ENCODE measurements at regions not wholly inside any gene's neighbourhood (a gene's known extent, or its start where the extent isn't known, plus 50 kb on each side); places are given as distances from the start of the nearest gene placed in this dataset.

GRCh38 chr10:57955076-57955475, 312.6 kb downstream of the IPMK start:
- no peak for TF ChIP-seq TAF1 (IDR thresholded peaks at IDR 0.05; ENCODE audit: borderline replicate concordance, insufficient read depth, low read length)
- TF ChIP-seq SIN3A (IDR thresholded peaks at IDR 0.05; ENCODE audit: borderline replicate concordance, insufficient read depth, low read length) = no peak
- no peak for TF ChIP-seq REST (IDR thresholded peaks at IDR 0.05; ENCODE audit: insufficient read depth in 1 of 2, low read depth in 2 of 2, low read length in 2 of 2)
- no peak for TF ChIP-seq FOXP2 (optimal IDR thresholded peaks at IDR 0.05; ENCODE audit: borderline replicate concordance, extremely low read depth, extremely low read length, insufficient read depth)
- TF ChIP-seq POLR2AphosphoS5 (IDR thresholded peaks at IDR 0.05; ENCODE audit: low read depth, low read length) = no peak

- TF ChIP-seq FOXP2 (optimal IDR thresholded peaks at IDR 0.05; ENCODE audit: borderline replicate concordance, extremely low read depth, extremely low read length, insufficient read depth) = no peak
- TF ChIP-seq POLR2AphosphoS5 (IDR thresholded peaks at IDR 0.05; ENCODE audit: low read depth, low read length) = no peak
- no peak for TF ChIP-seq TAF1 (IDR thresholded peaks at IDR 0.05; ENCODE audit: borderline replicate concordance, insufficient read depth, low read length)
- TF ChIP-seq REST (IDR thresholded peaks at IDR 0.05; ENCODE audit: insufficient read depth in 1 of 2, low read depth in 2 of 2, low read length in 2 of 2) = no peak
- TF ChIP-seq SIN3A (IDR thresholded peaks at IDR 0.05; ENCODE audit: borderline replicate concordance, insufficient read depth, low read length) = no peak
Observed at GRCh38 chr10:57952741-57953140, 315.0 kb downstream of the IPMK start.

GRCh38 chr10:57950442-57950974, 317.2 kb downstream of the IPMK start:
- TF ChIP-seq FOXP2 (optimal IDR thresholded peaks at IDR 0.05; ENCODE audit: borderline replicate concordance, extremely low read depth, extremely low read length, insufficient read depth) (no peak), REST (IDR thresholded peaks at IDR 0.05; ENCODE audit: insufficient read depth in 1 of 2, low read depth in 2 of 2, low read length in 2 of 2) (no peak), SIN3A (IDR thresholded peaks at IDR 0.05; ENCODE audit: borderline replicate concordance, insufficient read depth, low read length) (no peak), POLR2AphosphoS5 (IDR thresholded peaks at IDR 0.05; ENCODE audit: low read depth, low read length) (no peak), TAF1 (IDR thresholded peaks at IDR 0.05; ENCODE audit: borderline replicate concordance, insufficient read depth, low read length) (no peak)

- no peak for TF ChIP-seq FOXP2 (optimal IDR thresholded peaks at IDR 0.05; ENCODE audit: borderline replicate concordance, extremely low read depth, extremely low read length, insufficient read depth)
- TF ChIP-seq REST (IDR thresholded peaks at IDR 0.05; ENCODE audit: insufficient read depth in 1 of 2, low read depth in 2 of 2, low read length in 2 of 2) = no peak
- no peak for TF ChIP-seq SIN3A (IDR thresholded peaks at IDR 0.05; ENCODE audit: borderline replicate concordance, insufficient read depth, low read length)
- no peak for TF ChIP-seq TAF1 (IDR thresholded peaks at IDR 0.05; ENCODE audit: borderline replicate concordance, insufficient read depth, low read length)
- no peak for TF ChIP-seq POLR2AphosphoS5 (IDR thresholded peaks at IDR 0.05; ENCODE audit: low read depth, low read length)
Observed at GRCh38 chr10:57948796-57949195, 318.9 kb downstream of the IPMK start.

- TF ChIP-seq POLR2AphosphoS5 (IDR thresholded peaks at IDR 0.05; ENCODE audit: low read depth, low read length) (no peak), SIN3A (IDR thresholded peaks at IDR 0.05; ENCODE audit: borderline replicate concordance, insufficient read depth, low read length) (no peak), FOXP2 (optimal IDR thresholded peaks at IDR 0.05; ENCODE audit: borderline replicate concordance, extremely low read depth, extremely low read length, insufficient read depth) (no peak), REST (IDR thresholded peaks at IDR 0.05; ENCODE audit: insufficient read depth in 1 of 2, low read depth in 2 of 2, low read length in 2 of 2) (no peak), TAF1 (IDR thresholded peaks at IDR 0.05; ENCODE audit: borderline replicate concordance, insufficient read depth, low read length) (no peak)
Observed at GRCh38 chr10:57946833-57947232, 320.9 kb downstream of the IPMK start.

Data from PFSK-1 (cell line).